Right lung (tissue), 2 donors: ENCODE measurements at regions not wholly inside any gene's neighbourhood (a gene's known extent, or its start where the extent isn't known, plus 50 kb on each side); places are given as distances from the start of the nearest gene placed in this dataset.
"Not testable (repeated sequence)": the region's sequence is repeated elsewhere in the genome, so short reads cannot be mapped to it uniquely, and the experiment has no call there.

ENCODE experiments used
- DNase-seq, 2 donors: peaks; one replicate each; pipeline ENCODE4 v3.0.0-alpha.2; 2013

DNA sequence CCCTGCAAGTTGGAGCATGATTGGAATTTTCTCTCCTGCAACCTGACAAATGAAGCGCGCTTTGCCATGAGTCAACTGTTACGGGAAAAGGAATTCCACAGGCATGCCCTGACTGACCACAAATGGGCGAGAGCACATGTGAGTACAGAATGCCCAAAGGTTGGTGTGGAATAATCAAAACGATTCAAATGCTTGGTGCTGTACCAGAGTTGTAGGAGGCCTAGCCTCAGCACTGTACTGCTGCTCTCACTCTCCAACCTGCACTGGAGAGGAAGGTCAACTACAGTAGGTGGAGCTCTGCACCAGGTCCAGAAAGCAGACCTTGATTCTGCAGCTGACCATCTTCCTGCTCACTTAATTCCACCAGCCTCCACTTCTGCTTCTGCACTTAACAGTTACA is 406.9 kb upstream of the ACTBL2 start:
- DNase-seq, result no peak

DNA sequence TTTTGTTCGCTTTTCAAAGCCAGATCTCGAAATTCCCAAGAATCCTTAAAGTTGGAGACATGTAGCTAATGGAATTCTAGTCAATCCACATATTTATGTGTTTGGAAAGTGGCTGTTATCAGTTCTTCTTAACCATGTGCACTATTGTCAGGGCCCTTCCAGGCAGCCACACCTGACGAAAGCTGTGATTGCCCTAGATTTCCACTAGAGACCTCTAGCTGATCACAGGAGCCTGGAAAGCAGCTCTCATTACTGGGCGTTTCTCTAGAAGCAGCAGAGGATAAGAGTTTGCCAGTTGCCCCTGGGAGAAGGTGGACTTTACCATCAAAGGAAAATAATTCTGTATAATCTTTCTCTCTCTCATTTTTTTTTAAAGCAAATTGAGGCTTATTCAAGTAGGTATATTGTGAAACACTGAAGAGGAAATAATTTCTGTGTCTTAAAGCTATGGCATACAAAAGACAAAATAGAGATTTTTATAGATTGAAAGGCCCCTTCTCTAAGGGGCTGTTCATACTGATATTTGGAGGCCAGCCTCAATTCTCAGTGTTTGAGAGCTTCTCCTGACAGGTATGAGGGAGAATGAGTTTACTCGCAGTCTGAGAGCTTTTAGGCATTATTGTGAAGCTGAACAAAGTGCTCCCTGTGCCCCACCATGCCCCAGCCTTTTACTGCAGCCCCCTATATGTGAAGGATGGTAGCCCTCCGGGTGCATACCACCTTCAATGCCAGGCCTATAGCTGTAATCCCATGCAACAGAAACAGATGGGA is 405.4 kb upstream of the ACTBL2 start:
- DNase-seq, result peak in 1 of 2 donors; percentile 53

GRCh38 chr5:57884346-57885102 is 401.9 kb upstream of the ACTBL2 start:
- no peak for DNase-seq

DNA sequence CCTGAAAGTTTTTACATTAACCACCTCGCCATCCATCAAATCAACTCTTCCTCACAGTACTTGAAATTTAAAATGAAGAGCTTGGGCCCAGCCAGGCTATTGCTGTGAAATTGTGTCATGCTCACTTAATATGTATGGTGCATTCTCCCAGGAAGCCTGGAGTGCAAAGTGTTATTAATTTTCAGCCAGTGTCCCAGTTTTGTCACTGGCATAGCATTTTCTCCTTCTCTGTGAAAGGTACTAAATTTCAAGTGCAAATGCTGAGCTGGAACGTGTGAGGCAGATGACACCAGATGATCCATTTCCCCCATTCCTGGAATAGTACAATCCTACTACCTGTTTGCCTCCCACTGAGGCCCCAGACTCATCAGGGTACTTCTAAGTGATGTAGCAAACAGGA is 397.6 kb upstream of the ACTBL2 start:
- DNase-seq, result no peak

DNA sequence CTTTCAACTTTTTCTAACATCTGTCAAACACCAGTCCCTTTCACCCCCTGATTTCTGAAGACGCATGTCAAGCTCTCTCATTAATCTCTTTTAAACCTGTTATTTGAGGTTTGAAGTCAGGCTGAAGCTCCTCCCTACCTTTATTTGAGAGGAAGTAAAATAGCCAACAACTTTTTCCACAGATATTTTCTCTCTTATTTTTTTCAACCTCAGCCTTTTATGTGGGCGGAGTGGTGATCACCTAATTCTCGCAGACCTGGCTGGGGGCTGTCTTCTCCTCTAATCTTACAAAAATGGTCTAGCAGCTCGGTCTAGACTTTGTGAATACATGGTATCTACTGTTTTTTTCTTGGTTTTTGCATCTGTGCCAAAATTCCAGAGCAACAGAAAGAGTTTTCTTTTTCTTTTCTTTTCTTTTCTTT is 395.7 kb upstream of the ACTBL2 start:
- no peak for DNase-seq

GRCh38 chr5:57871496-57871895 is 388.9 kb upstream of the ACTBL2 start:
- no peak for DNase-seq

DNA sequence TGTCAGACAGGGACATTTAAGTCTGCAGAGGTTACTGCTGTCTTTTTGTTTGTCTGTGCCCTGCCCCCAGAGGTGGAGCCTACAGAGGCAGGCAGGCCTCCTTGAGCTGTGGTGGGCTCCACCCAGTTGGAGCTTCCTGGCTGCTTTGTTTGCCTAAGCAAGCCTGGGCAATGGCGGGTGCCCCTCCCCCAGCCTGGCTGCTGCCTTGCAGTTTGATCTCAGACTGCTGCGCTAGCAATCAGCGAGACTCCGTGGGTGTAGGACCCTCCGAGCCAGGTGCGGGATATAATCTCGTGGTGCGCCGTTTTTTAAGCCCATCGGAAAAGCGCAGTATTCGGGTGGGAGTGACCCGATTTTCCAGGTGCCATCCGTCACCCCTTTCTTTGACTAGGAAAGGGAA is 387.7 kb upstream of the ACTBL2 start:
- not testable (repeated sequence) for DNase-seq

GRCh38 chr5:57863661-57864060 is 381.1 kb upstream of the ACTBL2 start:
- DNase-seq, result no peak

DNA sequence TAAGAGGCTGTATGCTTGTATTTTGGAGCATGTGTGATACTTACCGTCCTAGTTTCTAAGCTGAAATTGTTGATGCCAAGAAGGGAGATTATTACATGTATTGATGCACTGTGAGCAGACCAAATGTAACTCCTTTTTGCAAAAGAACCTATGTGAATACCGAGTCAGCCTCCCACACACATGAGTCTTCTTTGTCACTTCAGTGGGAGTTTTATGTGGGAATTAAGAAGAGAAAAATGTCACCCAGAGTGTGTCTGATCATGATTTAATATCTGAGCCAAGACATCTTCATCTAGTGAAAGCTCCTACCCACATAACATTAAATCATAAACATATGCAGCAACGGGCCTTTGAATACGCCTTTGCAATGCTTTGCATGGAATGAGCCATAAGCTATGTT is 380.3 kb upstream of the ACTBL2 start:
- no peak for DNase-seq

GRCh38 chr5:57862471-57862911 is 379.9 kb upstream of the ACTBL2 start:
- no peak for DNase-seq

DNA sequence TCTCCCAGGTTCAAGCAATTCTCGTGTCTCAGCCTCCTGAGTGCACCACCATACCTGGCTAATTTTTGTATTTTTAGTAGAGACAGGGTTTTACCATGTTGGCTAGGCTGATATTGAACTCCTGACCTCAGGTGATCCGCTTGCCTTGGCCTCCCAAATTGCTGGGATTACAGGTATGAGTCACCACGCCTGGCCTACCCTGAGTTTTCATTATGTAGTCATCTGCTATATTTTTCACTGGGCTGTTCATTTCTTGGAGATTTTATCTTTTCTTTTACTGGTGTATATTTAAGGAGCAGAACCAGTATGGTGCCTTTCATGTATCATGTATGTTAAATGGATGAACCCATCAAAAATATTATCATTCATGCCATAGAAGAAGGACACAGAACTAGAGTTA is 377.0 kb upstream of the ACTBL2 start:
- DNase-seq, result no peak

- DNase-seq, result peak; percentile 51 to 62
Measured at GRCh38 chr5:57858905-57859304, 376.3 kb upstream of the ACTBL2 start.

- no peak for DNase-seq
Measured at GRCh38 chr5:57857696-57858095, 375.1 kb upstream of the ACTBL2 start.

DNA sequence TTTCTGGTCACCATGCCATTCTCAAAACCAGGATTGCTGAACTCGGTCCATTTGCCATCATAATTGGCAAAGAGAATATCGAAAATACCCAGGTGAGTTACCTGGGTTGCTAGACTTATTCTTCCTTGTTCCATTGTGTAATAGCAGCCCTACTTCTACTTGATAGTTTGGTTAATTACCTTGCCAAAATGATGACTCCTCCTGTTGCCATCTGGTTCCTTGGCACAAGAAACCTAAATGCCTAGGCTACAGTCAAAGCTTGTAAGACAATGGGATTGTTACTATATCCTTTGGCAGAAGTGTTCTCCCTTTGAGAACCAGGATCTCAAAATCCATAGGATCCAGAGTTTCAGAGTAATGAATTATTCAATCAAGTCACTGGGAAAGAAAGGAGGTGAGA is 373.2 kb upstream of the ACTBL2 start:
- no peak for DNase-seq

GRCh38 chr5:57853929-57854697 is 371.5 kb upstream of the ACTBL2 start:
- DNase-seq, result no peak

DNA sequence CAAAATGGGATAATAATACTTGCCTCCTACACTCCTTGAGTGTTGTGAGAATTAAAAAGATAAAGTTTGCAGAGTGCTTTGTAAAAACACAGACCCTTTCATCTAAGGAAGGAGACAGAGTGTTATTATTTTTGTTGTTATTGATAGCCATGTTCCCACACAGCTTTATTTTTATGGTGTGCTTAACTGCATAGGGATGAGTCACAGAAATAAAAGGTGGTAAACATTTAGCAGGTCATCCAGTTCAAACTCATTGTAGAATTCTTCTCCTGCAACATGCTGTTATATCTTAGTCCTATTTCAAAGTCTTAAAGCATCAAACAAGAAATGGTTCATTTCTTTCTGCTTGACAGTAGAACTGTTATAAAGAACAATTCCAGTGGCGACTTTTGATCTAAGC is 367.5 kb upstream of the ACTBL2 start:
- DNase-seq, result no peak

GRCh38 chr5:57845025-57845424 is 362.4 kb upstream of the ACTBL2 start:
- no peak for DNase-seq

DNA sequence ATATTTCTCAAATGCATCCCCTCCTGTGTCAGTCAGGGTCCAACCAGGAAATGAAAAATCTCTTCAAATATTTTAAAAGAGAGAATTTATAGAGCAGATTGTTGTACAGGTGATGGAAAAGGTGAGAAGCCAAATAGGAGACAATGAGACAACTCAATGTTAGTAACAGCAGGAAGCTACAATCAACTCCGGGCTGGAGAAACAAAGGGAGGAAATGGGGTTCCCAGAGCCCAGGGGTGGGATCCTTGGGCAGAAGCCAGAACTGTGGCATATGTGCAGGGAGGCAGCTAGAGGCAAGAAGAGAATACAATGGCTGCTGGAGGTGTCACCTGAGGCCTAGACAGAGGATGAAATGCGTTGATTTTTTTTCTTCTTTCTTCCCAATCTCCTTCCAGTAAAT is 361.8 kb upstream of the ACTBL2 start:
- DNase-seq, result no peak

- DNase-seq, result no peak
Measured at GRCh38 chr5:57843059-57843367, 360.4 kb upstream of the ACTBL2 start.

DNA sequence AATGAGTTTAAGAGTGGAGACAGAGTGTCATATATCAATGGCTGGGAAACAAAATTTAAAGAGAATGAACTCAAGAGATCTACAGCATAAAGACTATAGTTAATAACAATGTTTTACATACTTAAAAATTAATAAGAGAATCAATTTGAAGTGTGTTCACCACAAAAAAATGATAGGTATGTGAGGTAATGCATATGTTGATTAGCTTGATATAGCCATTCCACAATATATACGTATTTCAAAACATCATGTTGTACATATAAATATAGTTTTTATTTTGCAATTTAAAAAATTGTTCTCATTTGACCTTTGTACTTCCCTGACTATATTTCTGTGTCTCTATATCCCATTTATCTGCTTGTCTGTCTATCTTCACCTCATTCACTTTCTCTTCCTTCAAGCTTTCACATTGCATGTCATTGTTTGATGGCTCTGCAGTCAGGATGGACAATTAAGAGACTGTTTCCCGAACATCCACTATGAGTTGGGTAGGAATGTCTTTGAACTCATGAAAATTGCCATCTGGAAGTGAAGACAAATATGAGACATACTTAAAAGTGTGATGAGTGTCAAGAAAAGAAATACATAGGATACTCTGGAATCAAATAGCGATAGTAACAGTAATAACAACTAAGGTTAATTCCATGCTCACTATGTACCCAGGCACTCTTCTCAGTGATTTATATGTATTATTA is 359.9 kb upstream of the ACTBL2 start:
- DNase-seq, result no peak

DNA sequence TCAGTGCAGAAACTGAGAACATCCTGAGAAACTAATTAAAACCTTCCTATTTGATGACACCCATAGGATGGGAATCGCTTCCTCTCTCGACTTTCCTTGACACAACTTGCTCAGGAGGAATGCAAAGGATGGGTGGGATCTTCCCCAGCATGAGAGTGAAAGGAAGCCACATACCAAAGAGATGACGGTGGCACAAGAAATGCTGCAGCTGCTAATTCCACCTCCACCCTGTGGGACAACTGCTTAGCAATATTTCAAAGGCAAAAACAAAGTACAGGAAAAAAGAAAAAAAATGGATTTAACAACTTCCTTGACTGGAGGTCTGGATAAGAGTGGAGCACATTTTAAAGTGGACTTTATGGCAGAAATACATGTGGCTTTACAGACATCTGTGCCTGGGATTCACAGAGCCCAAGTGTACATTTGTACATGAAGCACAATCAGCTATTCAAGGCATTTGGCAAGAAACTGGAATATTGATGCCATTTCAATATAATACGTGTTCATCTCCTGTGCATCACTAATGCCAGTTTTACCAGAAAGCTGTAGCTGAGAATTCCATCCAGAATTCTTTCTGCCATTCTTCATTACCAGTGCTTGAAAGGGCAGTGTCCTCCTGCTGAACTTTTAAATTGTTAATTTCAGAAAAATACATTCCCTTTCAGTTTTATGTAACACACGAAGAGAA is 359.2 kb upstream of the ACTBL2 start:
- no peak for DNase-seq
